OCI-M2 (cell line): ENCODE measurements at regions not wholly inside any gene's neighbourhood (a gene's known extent, or its start where the extent isn't known, plus 50 kb on each side); places are given as distances from the start of the nearest gene placed in this dataset.

ENCODE experiments used
- DNase-seq: peaks from one replicate; lab custom pipeline; 2025; ENCODE audit not compliant: unreplicated experiment; lab: John Stamatoyannopoulos, UW

DNA sequence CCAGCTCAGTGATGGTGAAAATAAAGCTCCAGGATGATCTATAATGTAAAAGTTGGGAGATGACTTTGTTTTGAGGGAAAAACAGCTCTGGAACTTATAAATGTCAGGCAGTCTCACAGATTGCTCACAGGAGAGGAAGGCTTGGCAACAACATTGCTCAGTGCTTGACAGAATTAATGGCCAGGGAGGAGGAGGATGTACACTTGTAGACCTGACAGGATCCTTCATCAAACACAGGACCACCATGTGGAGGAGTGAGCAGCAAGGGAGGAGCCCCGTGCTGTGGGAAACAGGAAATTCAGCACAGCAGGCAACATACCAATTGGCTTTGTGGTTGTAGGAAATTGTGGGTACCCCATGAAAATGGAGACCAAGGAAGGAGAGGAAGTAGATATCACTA, 291.8 kb upstream of the CAMK1G start:
- DNase-seq, result no peak

- no peak for DNase-seq
Measured at GRCh38 chr1:209302779-209303568, 280.5 kb upstream of the CAMK1G start.

- DNase-seq, result no peak
Measured at GRCh38 chr1:209304166-209304565, 279.3 kb upstream of the CAMK1G start.

- DNase-seq, result no peak
Measured at GRCh38 chr1:209305221-209305954, 278.1 kb upstream of the CAMK1G start.

- DNase-seq, result no peak
Measured at GRCh38 chr1:209307846-209308245, 275.7 kb upstream of the CAMK1G start.

DNA sequence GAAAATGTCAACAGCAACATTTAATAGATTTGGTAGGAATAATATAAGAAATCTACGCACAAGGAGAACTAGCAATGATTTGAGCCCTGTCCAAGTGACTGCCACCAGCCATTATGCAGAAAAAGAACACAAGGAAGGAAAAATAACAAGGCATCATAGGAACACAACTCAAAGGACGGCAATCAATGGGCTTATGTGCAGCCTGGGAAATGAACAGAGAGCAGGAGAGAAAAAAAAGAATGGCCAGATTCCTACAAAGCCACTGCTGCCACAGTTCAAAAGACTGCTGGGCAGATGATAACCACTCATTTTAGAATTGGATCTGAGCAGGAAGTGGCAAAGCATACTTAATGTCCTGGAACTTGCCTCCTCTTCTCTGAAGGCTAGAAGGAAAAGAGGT, 274.3 kb upstream of the CAMK1G start:
- DNase-seq, result no peak

DNA sequence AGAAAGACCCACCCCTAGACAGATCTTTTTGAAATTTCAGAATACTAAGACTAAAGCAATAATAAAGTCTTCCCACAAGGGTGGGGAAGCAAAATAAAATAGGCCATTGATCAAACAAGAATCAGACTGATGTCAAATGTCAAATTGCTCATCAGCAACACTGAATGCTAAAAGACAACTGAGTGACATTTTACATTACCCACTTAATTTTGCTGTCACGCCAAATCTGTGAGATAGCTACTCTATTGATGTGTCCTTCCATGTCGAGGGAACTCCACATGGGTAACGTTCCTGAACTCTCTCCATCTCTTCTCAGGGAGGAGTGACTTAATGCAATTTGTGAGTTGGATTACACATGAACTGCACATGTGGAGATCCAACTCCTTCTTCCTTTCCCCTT, 271.7 kb upstream of the CAMK1G start:
- DNase-seq, result no peak

DNA sequence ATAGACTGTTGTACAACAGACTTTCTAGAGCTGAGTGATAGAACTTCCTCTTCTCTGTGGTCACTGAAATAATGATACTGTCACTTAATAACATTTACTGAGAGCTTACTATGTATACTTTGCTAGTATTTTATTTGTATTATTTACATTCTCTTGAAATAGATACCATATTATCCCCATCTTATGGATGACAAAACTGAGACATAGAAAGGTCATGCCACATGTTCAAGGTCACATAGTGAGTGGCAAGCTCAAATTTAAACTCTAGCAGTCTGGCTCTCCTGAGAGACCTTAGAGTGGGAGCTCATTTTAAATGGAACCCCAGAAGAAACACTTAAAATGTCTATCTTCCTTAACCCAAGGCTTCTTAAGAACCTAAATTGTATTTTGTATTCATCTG, 266.6 kb upstream of the CAMK1G start:
- DNase-seq, result no peak

GRCh38 chr1:209318181-209319056, 265.1 kb upstream of the CAMK1G start:
- DNase-seq, result no peak

DNA sequence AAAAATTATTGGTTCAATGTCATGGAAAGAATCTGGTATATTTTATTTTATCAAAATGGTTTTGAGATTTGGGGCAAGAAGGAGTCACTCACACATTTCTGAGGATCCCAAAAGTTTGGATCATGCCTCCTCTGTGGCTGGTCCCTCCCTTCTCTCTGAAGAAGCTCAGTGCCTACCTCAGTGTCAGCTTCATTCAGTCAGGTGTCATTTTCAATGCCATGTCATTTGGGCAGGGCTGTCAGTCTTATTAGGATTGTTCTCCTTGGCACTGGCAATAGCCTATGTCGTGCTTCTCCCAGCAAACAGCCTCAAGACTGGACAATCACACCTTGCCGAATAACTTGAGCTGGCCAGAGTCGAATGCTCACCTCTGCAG, 264.5 kb upstream of the CAMK1G start:
- DNase-seq, result no peak

DNA sequence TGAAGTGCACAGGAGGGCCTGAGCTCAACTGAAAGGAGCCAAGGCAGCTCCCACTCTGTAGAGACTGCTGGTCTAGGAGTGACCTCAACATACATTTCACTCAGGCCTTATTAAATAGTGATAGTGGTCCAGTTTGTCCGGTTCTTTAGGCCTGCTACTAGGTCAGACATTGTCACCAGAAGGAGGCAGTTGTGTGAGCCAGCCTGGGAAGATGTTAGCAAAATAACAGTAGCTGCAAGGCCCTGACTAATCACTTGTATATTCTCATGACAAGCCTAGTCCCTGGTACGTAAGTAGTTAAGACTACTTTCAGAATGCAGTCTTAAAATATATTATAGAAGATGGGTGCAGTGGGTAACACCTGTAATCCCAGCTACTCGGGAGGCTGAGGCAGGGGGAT, 264.0 kb upstream of the CAMK1G start:
- no peak for DNase-seq

DNA sequence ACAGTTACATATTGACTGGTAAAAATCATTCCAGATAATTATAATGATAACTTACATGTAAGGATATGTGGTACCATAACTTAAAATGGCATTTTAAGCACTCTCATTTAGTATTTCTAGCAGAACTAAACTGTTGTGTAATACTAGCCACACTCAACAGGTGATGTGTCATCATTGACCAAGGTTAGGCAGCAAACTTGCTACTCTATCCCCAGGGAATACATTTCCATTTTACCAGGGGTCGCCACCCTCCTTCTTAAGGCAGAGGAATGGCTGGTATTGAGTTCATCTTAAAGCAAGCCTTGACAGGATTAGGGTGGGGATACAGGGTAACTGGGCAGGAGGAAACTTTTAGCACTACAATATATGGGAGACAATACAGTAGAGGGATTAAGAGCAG, 259.8 kb upstream of the CAMK1G start:
- no peak for DNase-seq

DNA sequence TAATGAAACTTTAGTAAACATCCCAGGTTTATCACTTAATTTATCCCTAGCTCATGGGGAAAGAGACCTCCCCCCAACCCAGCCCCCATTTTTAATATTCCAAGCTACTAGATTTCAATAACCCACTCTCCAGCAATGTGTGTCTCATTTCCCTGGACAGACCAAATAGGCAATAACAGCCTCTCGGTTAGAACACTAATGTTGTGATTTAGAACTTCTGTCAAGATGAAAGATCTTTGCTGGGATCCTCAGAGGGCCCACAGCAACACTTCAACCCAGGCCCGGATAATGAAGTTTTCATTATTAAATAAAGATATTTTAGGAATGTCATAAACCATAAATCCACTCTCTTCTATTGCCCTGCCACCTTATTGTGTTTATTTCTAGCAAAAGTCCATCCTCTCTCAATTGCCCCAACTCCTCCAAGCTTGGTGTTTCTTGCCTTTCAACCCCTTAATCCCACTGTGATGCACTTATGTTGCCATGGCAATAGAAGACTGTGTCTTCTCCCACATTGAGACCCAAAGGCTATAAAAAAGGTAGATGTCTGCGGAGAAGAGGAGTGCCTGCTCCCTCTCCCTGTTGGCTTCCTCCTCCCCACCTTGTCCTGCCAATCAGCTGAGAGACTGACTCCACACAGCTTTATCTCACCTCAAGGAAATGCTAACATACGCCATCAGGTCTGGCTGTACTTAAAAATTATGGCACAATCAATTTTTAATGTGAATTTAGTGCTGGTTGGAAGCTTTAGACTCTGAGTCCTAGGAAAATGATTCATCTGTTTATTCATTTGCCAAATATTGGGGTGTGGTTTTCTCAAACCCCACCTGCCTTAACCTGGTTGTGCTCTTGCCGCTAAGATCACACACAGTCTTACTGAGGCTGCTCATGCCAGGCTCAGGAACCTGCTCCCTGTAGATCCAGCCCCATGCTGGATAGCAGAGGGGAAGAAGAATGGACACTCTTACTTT, 258.3 kb upstream of the CAMK1G start:
- no peak for DNase-seq

- DNase-seq, result no peak
Measured at GRCh38 chr1:209326076-209326475, 257.4 kb upstream of the CAMK1G start.

DNA sequence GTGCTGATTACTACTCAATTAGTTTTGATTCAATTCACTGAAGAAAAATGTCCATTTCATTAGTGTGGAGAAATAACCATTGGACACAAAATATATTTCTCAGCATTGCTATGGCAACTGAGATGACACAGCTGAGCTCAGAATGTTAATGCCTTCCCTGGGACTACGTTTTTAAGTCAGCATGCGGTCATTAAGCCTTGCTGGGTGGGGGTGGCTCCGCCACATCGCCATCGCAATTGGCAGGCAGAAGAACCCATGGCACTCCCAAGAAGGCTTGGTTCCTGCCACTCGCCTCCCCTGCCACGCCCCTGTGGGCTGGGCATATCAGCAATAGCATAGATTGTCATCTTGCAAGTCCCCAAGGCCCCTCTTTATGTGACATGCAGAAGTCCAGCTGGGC, 256.7 kb upstream of the CAMK1G start:
- DNase-seq, result no peak

DNA sequence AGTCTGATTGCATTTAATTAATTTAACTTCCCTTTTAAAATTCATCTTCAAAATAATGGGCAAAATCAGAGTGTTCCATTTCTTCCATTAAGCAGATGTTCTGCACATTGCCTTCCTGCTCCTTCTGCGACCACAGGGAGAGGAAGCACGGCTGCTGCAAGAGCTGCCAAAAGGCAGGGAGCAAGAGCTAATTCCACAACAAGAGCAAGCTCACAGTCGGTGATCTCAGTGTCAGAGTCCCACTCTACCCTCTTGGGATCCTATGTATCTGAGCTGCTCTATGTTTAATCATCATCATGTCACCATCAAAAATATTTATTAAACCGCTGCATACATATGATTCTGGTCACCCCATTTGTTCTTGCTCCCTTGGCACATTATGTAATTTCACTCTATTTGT, 255.3 kb upstream of the CAMK1G start:
- DNase-seq, result no peak

DNA sequence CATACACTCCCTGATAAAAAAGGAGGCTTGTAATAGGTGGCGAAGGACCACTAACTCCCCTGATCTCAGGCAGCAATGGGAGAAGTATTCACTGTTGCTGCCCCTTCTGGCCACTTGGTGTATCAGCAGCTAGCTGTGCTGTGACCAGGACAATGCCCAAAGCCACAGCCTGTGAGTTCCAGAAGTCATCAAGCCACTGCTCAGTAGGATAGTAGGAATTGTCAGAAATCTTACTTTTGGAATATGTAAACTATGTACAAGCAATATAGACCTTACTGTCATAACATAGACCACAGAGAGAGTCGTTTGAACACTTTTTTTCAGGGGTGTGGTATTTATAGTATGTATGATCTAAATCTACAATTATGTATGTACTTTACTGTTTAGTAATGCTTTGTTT, 248.3 kb upstream of the CAMK1G start:
- no peak for DNase-seq

DNA sequence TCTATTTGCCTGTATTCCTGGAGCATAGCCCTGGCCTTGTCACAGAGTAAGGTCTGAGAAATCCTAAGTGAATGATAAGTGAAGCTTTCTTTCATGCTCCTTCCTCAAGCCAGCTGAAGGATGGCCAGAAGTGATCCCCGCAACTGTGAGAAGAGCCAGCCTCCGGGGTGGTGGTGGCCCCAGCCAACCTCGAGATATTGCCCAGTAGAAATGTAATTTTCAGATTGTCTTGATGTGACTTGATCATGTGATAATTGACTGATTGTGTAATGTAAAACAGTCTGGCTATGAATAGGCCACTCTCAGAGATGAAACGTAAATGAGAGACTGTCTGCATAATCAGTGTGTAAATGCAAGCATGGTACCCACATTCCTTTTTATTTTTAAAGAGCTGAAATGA, 242.4 kb upstream of the CAMK1G start:
- no peak for DNase-seq

GRCh38 chr1:209341673-209342420, 241.7 kb upstream of the CAMK1G start:
- DNase-seq, result no peak
